ENCODE measurements at regions not wholly inside any gene's neighbourhood (a gene's known extent, or its start where the extent isn't known, plus 50 kb on each side); places are given as distances from the start of the nearest gene placed in this dataset.

DNA sequence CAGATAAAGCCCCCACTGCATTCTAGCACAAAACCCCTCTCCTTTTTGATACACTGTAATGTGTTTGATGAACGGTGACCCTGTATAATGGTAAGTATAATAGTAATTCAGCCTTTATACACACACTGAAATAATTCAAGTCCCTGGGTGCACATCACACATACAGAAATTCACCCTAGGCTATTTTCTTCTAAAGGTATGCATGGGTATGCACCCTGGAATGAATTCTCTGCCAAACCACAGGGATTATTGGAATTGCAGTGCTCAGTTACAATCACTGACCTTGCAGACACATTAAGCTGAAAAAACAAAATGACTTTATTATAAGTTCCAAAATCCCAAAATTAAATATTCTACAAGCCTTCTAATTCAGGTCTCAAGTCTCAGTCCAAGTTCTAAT is 245.9 kb upstream of the FAT3 start:
- intact Hi-C loops (cut with micrococcal nuclease) (no loop called here), dilution Hi-C loops (cut with MboI; ENCODE audit: extremely low pct_ligation_motif_present, low sequenced_read_pairs) (no loop called here)
- ChIA-PET CTCF (no interaction called here), POLR2A (no interaction called here)
- Histone ChIP-seq H3K4me1 (ENCODE audit: control insufficient read depth, extremely low read depth, insufficient read depth, low read length) (no peaks in the 10 kb centered on the region), H3K36me3 (ENCODE audit: control insufficient read depth in 2 of 2, extremely low read depth in 1 of 2, insufficient read depth in 2 of 2, low read length in 2 of 2) (no peaks in the 10 kb centered on the region), H2AFZ (ENCODE audit: low read depth, low read length) (no peak overlapping the region), H3K9me3 (replicated peaks; ENCODE audit: control insufficient read depth, insufficient read depth, low read length) (no peaks in the 10 kb centered on the region), H3K27ac (ENCODE audit: insufficient read depth, low read depth, low read length) (no peak overlapping the region), H3K79me2 (ENCODE audit: control insufficient read depth, insufficient read depth, low read length) (no peaks in the 10 kb centered on the region), H3K9ac (replicated peaks; ENCODE audit: extremely low read depth, insufficient read depth, low read length) (no peak overlapping the region), H3K9me1 (replicated peaks; ENCODE audit: control insufficient read depth, extremely low read depth, insufficient read depth, low read length) (no peaks in the 10 kb centered on the region), H3K4me2 (ENCODE audit: insufficient read depth, low read length) (no peak overlapping the region), H4K20me1 (replicated peaks; ENCODE audit: control insufficient read depth, extremely low read depth, insufficient read depth, low read length) (no peaks in the 10 kb centered on the region), H3K27me3 (ENCODE audit: control insufficient read depth in 2 of 2, insufficient read depth in 2 of 2, low read length in 2 of 2) (no peaks in the 10 kb centered on the region), H3K4me3 (replicated peaks in 1 of 3; ENCODE audit: insufficient read depth in 1 of 3, low read depth in 1 of 3, low read length in 3 of 3) (no peak overlapping the region)
- TF ChIP-seq GATA2 (IDR thresholded peaks at IDR 0.05; ENCODE audit: insufficient read depth, insufficient read length, low read depth, low read length) (no peak), JUN (IDR thresholded peaks at IDR 0.05; ENCODE audit: borderline replicate concordance, insufficient read depth, insufficient read length, low read depth) (no peak), EZH2 (IDR thresholded peaks at IDR 0.05; ENCODE audit: borderline replicate concordance, low read depth, low read length, severe bottlenecking) (no peak), MYC (IDR thresholded peaks at IDR 0.05; ENCODE audit: low read depth, low read length) (no peak), POLR2A (IDR thresholded peaks at IDR 0.05; ENCODE audit: low read depth, low read length) (no peak), FOS (IDR thresholded peaks at IDR 0.05; ENCODE audit: borderline replicate concordance, insufficient read depth, low read length) (no peak), POLR2AphosphoS5 (IDR thresholded peaks at IDR 0.05; ENCODE audit: insufficient read depth, low read depth, low read length) (no peak)
- TF ChIP-seq, protein P1, sequence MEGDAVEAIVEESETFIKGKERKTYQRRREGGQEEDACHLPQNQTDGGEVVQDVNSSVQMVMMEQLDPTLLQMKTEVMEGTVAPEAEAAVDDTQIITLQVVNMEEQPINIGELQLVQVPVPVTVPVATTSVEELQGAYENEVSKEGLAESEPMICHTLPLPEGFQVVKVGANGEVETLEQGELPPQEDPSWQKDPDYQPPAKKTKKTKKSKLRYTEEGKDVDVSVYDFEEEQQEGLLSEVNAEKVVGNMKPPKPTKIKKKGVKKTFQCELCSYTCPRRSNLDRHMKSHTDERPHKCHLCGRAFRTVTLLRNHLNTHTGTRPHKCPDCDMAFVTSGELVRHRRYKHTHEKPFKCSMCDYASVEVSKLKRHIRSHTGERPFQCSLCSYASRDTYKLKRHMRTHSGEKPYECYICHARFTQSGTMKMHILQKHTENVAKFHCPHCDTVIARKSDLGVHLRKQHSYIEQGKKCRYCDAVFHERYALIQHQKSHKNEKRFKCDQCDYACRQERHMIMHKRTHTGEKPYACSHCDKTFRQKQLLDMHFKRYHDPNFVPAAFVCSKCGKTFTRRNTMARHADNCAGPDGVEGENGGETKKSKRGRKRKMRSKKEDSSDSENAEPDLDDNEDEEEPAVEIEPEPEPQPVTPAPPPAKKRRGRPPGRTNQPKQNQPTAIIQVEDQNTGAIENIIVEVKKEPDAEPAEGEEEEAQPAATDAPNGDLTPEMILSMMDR (IDR thresholded peaks at IDR 0.05; ENCODE audit: extremely low read depth in 1 of 2, insufficient read depth in 1 of 2, low read depth in 1 of 2, low read length in 2 of 2) = no peak
- TF ChIP-seq, protein P2, sequence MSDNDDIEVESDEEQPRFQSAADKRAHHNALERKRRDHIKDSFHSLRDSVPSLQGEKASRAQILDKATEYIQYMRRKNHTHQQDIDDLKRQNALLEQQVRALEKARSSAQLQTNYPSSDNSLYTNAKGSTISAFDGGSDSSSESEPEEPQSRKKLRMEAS (IDR thresholded peaks at IDR 0.05; ENCODE audit: insufficient read depth, insufficient read length) = no peak
- FAIRE-seq (no peak), DNase-seq (ENCODE audit: low read depth, low spot score) (no peak)
- BruUV-seq (replicated peaks) = no TSS peak

All from endothelial cell of umbilical vein (primary cell).